ENCODE measurements at regions not wholly inside any gene's neighbourhood (a gene's known extent, or its start where the extent isn't known, plus 50 kb on each side); places are given as distances from the start of the nearest gene placed in this dataset.
A peak's percentile ranks its signal among the peaks of the same experiment; 100 is the strongest.
"Not testable (repeated sequence)": the region's sequence is repeated elsewhere in the genome, so short reads cannot be mapped to it uniquely, and the experiment has no call there.

- not testable (repeated sequence) for DNase-seq
Observed at GRCh38 chr6:74704540-74704939, 501.3 kb downstream of the COL12A1 start.

DNA sequence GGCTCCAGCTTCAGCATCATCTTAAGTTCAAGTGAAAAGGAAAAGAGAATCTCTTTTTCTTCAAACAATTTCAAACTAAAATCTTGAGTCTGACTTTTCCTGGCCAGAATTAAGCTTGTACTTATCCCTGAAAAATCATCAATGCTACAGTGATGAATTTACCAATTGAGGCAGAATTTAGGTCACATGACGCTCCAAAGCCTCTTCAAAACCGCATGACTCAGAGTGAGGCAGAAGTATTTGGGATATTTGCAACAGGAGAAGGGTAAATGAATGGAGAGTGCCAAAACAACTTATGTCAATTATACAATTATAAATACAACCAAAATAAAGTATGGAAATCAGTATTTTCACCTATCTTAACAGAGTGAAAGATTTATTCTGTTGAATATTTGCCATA, 515.5 kb downstream of the COL12A1 start:
- DNase-seq: no peak

GRCh38 chr6:74689601-74690000, 516.3 kb downstream of the COL12A1 start:
- peak; percentile 8 to 65 for DNase-seq

DNA sequence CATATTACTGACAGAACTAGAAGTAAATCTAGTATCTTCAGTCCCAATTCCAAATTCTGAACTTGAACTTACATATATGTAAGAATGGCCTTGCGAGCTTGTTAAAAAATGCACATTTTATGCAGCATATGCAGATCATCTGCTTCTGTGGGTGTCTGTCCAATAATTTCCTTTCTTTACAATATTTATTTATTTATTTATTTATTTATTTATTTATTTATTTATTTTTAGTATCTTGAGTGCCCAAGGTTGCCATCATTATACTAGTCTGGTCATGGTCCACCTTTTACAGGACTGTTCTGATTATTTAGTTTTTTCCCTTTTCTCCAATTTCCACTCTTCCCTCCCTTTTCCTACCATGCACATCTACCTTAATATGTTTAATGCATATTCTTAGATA, 528.4 kb downstream of the COL12A1 start:
- DNase-seq: no peak

- no peak for DNase-seq
Observed at GRCh38 chr6:74676906-74677305, 528.9 kb downstream of the COL12A1 start.

DNA sequence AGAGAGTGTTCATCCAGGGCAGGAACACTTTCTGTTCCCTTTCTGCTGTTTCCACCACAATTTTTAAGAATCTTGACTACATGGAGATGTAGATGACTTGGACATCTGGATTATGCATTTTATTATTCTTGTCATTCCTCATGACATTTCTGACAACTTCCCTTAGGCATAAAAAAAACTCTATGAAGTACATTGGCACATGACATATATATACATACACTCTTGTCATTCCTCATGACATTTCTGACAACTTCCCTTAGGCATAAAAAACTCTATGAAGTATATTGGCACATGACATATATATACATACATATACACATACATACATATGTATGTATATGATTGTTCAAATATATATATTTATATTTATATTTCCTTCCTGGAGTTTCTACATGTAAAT, 531.5 kb downstream of the COL12A1 start:
- DNase-seq: no peak

GRCh38 chr6:74671558-74672025, 534.3 kb downstream of the COL12A1 start:
- no peak for DNase-seq

DNA sequence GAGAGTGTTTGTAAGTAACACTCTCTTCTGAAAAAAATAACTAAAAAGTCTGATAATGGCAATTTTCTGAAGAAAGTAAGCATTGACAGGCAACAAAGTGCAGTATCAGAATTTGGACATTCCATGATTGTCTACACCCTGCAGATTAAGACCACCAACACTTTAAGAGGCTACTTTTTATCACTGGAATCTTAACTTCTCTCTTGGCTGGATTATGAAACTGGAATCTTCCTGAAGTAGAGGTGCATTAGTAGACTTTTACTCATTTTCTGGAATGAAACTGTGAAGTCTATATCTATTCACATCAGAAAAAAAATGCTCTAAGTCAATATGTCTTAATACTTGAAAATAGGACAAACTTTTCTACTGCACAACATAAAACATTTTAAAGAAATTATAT, 547.5 kb downstream of the COL12A1 start:
- DNase-seq: no peak

GRCh38 chr6:74657931-74658330, 547.9 kb downstream of the COL12A1 start:
- no peak for DNase-seq

DNA sequence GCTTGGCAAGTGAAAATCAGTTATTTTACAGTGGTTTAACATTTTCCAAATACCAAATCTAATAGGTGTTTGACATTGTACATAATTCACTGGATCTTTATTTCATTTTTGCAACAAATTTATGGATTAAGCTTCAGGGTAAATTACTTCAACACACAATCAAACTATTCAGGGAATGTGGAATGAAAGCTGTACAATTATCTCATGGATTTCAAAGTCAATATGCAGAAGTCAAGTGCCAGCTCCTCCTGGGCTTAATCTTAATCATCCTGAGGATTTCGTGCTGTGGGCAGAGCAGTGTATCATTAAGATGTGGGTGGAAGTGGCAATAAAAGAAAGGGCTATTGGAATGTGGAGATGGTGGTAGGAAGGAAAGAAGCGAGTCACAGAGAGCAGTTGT, 548.8 kb downstream of the COL12A1 start:
- no peak for DNase-seq

GRCh38 chr6:74656453-74656852, 549.4 kb downstream of the COL12A1 start:
- DNase-seq: no peak

- no peak for DNase-seq
Observed at GRCh38 chr6:74654296-74654695, 551.6 kb downstream of the COL12A1 start.

GRCh38 chr6:74651948-74652842, 553.7 kb downstream of the COL12A1 start:
- DNase-seq: no peak

GRCh38 chr6:74650668-74651067, 555.2 kb downstream of the COL12A1 start:
- DNase-seq: no peak

DNA sequence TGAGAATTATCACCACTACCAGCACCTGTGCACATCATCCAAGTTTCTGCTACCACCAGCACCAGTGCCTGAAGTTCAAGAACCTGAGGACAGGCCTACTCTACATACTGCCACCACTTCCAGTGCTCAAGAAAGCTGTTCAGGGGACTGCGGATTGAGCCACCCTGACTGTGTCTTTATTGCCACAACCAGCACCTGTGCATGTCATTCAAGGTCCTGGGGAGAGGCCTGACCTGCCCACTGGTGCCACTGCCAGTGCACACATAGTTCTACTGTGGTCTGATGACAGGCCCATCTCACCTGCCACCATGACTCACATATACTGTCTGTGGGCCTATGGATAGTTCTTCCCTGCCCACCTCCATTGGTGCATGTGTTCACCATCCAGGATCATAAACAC, 559.4 kb downstream of the COL12A1 start:
- no peak for DNase-seq

DNA sequence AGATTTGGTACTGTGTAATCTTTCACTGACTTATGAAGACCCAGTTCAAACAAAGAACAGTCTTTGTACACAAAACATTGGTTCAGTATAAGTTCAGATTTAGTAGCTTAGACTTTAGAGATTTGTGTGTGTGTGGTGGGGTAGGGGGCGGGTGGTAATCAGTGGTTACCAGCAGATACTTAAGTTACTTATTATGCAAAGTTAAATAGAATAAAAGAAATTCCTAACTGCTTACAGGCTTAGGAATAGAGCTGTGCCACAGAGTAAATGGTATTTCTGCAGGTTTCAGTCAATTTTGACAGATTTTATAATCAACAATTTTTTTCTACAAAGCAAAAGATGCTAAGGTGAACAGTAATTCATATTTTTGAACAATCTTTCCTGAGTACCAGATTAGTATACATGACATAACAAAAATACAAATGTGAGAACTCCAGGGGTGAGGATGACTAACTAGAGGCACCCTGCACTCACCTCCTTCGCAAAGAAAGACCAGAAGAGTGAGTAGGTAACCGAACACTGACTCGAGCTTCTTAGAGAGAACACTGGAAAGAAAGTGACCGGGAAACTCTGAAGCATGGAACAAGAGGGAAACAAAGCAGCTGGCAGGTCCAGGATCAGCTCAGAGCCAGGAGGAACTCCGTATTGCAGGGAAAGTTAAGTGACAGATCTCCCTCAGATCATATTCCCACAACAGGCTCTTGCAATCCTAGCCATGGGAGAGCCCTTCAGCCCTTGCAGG, 560.6 kb downstream of the COL12A1 start:
- DNase-seq: no peak

- DNase-seq: no peak
Observed at GRCh38 chr6:74642101-74642500, 563.8 kb downstream of the COL12A1 start.

DNA sequence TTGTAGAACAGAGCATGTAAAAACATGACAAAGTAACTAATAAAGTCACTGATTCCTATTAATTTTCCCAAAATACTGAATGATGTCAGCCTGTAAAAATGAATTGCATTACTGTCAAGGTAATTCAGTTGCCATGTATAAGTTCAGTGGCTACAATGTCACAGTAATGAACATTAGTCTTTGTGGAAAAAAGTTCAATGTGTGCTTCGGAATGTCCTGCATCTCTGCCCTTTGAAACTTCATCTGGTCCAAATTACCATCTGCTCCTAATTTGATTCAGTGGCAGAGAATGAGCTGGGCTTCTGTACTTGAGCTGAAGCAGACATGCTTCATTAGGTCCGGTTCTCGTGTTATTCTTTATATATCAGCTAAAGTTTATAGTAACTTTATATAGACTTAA, 567.4 kb downstream of the COL12A1 start:
- DNase-seq: no peak

DNA sequence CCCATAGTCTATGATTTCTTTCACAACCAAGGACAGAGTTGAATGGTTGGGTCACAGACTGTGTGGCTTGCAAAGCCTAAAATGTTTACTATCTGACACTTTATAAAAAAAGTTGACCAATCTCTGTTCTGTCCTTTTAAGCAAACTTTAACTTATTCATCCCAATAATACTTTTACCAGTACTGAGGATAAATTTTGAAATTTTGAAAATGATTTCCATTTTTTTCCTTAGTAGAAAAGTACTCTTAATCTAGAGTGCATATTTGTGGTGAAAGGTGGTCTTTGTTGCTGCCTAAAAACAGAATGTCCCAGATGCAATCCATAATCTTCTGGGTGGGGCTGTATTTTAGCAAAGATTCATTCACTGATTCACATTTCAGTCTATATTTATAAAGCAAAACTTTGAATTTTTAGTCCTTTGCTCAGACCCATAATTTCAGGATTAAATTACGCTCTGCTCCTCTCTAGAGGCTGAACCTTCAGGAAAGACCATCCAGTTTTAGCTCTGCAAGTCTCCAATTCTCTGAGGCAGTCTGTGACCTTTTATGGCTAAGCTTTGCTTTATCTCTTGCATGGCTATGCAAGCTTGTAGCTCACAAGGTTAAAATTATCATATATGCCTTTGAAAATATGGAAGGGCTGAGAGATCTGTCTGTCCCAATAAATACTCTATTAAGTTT, 573.5 kb downstream of the COL12A1 start:
- DNase-seq: no peak

DNA sequence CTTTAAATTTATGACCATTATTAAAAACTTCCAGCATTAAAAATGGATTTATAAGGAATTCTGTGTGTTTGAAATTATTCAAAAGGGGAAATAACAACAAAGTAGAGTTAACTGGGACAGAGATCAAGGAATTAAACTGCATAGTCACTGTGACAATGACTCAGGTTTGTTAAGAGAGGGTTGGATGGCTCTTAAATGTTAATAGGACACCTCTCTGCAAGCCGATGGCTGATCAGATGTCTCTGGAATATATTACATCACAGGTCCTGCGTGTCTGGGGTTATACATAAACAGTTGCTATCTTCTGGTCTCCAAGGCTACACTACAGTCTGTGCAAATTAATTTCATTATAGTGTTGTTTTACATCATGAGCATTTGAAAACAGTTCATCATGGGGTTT, 574.3 kb downstream of the COL12A1 start:
- DNase-seq: no peak

- DNase-seq: peak in 1 of 2 experiments; percentile 9
Observed at GRCh38 chr6:74626288-74626687, 579.6 kb downstream of the COL12A1 start.

DNA sequence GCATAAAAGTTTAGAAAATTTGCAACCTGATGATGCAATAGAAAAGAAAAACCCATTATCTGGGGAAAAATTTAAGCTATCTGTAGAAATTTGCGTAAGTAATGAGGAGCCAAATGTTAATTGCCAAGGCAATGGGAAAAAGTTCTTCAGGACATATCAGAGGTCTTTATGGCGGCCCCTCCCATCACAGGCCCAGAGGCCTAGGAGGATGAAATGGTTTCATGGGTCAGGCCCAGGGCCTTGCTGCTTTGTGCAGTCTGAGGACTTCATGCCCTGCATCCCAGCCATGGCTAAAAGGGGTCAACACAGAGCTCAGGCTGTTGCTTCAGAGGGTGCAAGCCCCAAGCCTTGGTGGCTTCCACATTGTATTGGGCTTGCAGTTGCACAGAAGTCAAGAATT, 582.8 kb downstream of the COL12A1 start:
- DNase-seq: no peak

GRCh38 chr6:74611220-74611619, 594.6 kb downstream of the COL12A1 start:
- no peak for DNase-seq

- no peak for DNase-seq
Observed at GRCh38 chr6:74610352-74610751, 595.5 kb downstream of the COL12A1 start.
